ENCODE measurements at regions not wholly inside any gene's neighbourhood (a gene's known extent, or its start where the extent isn't known, plus 50 kb on each side); places are given as distances from the start of the nearest gene placed in this dataset.

DNA sequence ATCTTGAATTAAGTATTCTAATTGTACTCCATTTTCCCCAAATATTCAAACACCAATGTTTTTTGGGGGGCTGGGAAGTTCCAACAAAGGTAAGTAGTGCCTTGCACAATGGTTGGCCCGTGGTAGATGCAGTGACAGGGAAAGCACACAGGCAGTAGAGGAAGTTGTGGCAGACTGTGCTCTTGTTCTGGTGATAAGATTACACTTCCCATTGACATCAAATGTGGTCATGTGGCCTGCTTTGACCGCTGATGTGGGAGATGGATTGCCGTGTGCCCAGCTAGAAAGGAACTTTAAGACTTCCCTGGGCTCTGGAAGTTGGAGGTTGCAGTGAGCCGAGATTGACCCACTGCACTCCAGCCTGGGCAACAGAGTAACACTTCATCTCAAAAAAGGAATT lies 223.8 kb downstream of the VRK1 start:
- Histone ChIP-seq H3K9ac (ENCODE audit: low read length) (no peak overlapping the region), H3K79me2 (replicated peaks; ENCODE audit: insufficient read depth, low read length) (no peaks in the 10 kb centered on the region), H3K9me2 (ENCODE audit: insufficient read depth, low read length) (no peaks in the 10 kb centered on the region), H3K9me3 (ENCODE audit: low read length) (no peaks in the 10 kb centered on the region), H3F3A (ENCODE audit: insufficient read depth, low read length, poor library complexity, severe bottlenecking) (no peaks in the 10 kb centered on the region), H3K27me3 (ENCODE audit: insufficient read depth, low read depth, low read length) (no peaks in the 10 kb centered on the region), H2AFZ (ENCODE audit: low read depth, low read length) (no peak overlapping the region), H3K4me2 (ENCODE audit: low read length) (no peak overlapping the region), H3K4me3 (ENCODE audit: low read length) (no peak overlapping the region), H4K20me1 (ENCODE audit: insufficient read depth) (no peaks in the 10 kb centered on the region), H3K36me3 (ENCODE audit: insufficient read depth, low read length) (no peaks in the 10 kb centered on the region), H3K27ac (ENCODE audit: low read length) (no peak overlapping the region)
- TF ChIP-seq RAD21 (conservative IDR thresholded peaks at IDR 0.05) (no peak), POLR2AphosphoS5 (IDR thresholded peaks at IDR 0.05) (no peak), TAF1 (IDR thresholded peaks at IDR 0.05; ENCODE audit: low read depth) (no peak), MXI1 (conservative IDR thresholded peaks at IDR 0.05; ENCODE audit: poor library complexity, severe bottlenecking) (no peak), SMC3 (conservative IDR thresholded peaks at IDR 0.05; ENCODE audit: poor library complexity) (no peak), REST (IDR thresholded peaks at IDR 0.05; ENCODE audit: borderline replicate concordance) (no peak), EZH2 (IDR thresholded peaks at IDR 0.05; ENCODE audit: borderline replicate concordance, insufficient read depth, low read length, poor library complexity, severe bottlenecking) (no peak), CTCF (IDR thresholded peaks at IDR 0.05; ENCODE audit: poor library complexity, severe bottlenecking) (no peak), EP300 (conservative IDR thresholded peaks at IDR 0.05; ENCODE audit: poor library complexity, severe bottlenecking) (no peak)

DNA sequence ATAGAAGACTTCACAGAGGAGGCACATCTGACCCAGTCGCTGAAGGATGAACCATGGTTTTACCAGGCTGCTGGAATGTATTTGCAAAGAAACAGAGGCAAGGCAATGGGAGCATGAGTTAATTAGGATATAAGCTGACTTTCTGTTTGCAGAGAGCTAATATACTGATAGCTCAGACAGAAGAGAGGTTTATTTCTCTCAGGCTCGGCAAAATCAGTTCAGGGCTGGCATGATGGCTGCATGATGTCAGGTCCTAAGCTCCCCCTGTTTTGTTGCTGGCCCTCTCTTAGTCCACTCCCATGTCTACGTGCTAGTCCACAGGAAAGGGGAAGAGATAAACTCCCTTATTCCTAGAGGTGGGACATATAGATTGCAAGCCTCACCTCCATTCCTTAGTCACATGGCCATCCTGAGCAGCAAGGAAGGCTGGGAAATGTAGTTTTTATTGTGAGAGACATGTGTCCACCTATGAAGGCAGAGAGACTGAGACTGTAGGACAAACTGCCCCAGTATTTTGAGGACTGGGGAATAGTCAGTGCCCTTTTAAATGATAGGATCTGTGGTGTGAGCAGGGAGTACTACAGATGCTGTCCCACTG lies 224.5 kb downstream of the VRK1 start:
- no peaks in the 10 kb centered on the region for H3K79me2 ChIP-seq (replicated peaks; ENCODE audit: insufficient read depth, low read length)
- H3K4me3 ChIP-seq (ENCODE audit: low read length): no peak overlapping the region
- no peaks in the 10 kb centered on the region for H4K20me1 ChIP-seq (ENCODE audit: insufficient read depth)
- H3K9me3 ChIP-seq (ENCODE audit: low read length): no peaks in the 10 kb centered on the region
- H3K36me3 ChIP-seq (ENCODE audit: insufficient read depth, low read length): no peaks in the 10 kb centered on the region
- TF ChIP-seq SMC3 (conservative IDR thresholded peaks at IDR 0.05; ENCODE audit: poor library complexity): no peak
- no peak for TF ChIP-seq CTCF (IDR thresholded peaks at IDR 0.05; ENCODE audit: poor library complexity, severe bottlenecking)
- TF ChIP-seq TAF1 (IDR thresholded peaks at IDR 0.05; ENCODE audit: low read depth): no peak
- TF ChIP-seq EP300 (conservative IDR thresholded peaks at IDR 0.05; ENCODE audit: poor library complexity, severe bottlenecking): no peak
- TF ChIP-seq REST (IDR thresholded peaks at IDR 0.05; ENCODE audit: borderline replicate concordance): no peak
- no peak for TF ChIP-seq EZH2 (IDR thresholded peaks at IDR 0.05; ENCODE audit: borderline replicate concordance, insufficient read depth, low read length, poor library complexity, severe bottlenecking)
- TF ChIP-seq RAD21 (conservative IDR thresholded peaks at IDR 0.05): no peak
- TF ChIP-seq MXI1 (conservative IDR thresholded peaks at IDR 0.05; ENCODE audit: poor library complexity, severe bottlenecking): no peak
- no peak for TF ChIP-seq POLR2AphosphoS5 (IDR thresholded peaks at IDR 0.05)
- H3F3A ChIP-seq (ENCODE audit: insufficient read depth, low read length, poor library complexity, severe bottlenecking): no peaks in the 10 kb centered on the region
- H3K9me2 ChIP-seq (ENCODE audit: insufficient read depth, low read length): no peaks in the 10 kb centered on the region
- no peaks in the 10 kb centered on the region for H3K27me3 ChIP-seq (ENCODE audit: insufficient read depth, low read depth, low read length)
- H3K4me2 ChIP-seq (ENCODE audit: low read length): no peak overlapping the region
- H3K9ac ChIP-seq (ENCODE audit: low read length): no peak overlapping the region
- no peak overlapping the region for H2AFZ ChIP-seq (ENCODE audit: low read depth, low read length)
- no peak overlapping the region for H3K27ac ChIP-seq (ENCODE audit: low read length)

Data from neural cell (in vitro differentiated cells).